Coronary artery (tissue), 2 donors: ENCODE measurements at regions not wholly inside any gene's neighbourhood (a gene's known extent, or its start where the extent isn't known, plus 50 kb on each side); places are given as distances from the start of the nearest gene placed in this dataset.
"Not testable (repeated sequence)": the region's sequence is repeated elsewhere in the genome, so short reads cannot be mapped to it uniquely, and the experiment has no call there.

ENCODE experiments used
- DNase-seq: peaks from one replicate; pipeline ENCODE4 v3.0.0-alpha.2; 2017; ENCODE audit warnings: low spot score
- H3K27ac ChIP-seq, 2 donors: fragments of 200-600 bp; sonication (generic); one replicate each; pipeline ENCODE4 v1.5.1; 2016 to 2019
- H3K4me3 ChIP-seq: fragments of 200-600 bp; sonication (generic); 2 replicates; pipeline ENCODE4 v1.5.1; 2016; ENCODE audit warnings: mild to moderate bottlenecking, moderate library complexity
- TF ChIP-seq, protein P1 (sequence below): fragments of 200-600 bp; sonication (generic); IDR thresholded peaks from one replicate; pipeline ENCODE4 v1.5.1; 2019; ENCODE audit warnings: antibody characterized with exemption

DNA sequence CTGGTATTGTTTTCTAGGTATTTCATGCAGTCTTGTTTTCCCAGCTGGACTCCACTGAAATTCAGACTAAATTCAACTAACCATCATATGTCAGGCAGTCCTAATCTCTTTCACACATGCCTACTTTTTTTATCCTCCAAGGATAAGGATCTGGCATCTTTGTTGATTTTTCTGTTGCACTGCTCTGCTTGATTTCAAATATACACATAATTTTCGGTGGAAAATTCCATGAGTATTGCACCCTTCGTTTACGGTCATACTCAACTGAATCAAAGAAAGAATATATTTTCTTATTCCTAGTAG, 64.8 kb upstream of the UNC93A start:
- TF ChIP-seq, protein P1, sequence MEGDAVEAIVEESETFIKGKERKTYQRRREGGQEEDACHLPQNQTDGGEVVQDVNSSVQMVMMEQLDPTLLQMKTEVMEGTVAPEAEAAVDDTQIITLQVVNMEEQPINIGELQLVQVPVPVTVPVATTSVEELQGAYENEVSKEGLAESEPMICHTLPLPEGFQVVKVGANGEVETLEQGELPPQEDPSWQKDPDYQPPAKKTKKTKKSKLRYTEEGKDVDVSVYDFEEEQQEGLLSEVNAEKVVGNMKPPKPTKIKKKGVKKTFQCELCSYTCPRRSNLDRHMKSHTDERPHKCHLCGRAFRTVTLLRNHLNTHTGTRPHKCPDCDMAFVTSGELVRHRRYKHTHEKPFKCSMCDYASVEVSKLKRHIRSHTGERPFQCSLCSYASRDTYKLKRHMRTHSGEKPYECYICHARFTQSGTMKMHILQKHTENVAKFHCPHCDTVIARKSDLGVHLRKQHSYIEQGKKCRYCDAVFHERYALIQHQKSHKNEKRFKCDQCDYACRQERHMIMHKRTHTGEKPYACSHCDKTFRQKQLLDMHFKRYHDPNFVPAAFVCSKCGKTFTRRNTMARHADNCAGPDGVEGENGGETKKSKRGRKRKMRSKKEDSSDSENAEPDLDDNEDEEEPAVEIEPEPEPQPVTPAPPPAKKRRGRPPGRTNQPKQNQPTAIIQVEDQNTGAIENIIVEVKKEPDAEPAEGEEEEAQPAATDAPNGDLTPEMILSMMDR: no peak
- no peak overlapping the region for H3K27ac ChIP-seq
- no peak for DNase-seq
- H3K4me3 ChIP-seq: no peak overlapping the region

DNA sequence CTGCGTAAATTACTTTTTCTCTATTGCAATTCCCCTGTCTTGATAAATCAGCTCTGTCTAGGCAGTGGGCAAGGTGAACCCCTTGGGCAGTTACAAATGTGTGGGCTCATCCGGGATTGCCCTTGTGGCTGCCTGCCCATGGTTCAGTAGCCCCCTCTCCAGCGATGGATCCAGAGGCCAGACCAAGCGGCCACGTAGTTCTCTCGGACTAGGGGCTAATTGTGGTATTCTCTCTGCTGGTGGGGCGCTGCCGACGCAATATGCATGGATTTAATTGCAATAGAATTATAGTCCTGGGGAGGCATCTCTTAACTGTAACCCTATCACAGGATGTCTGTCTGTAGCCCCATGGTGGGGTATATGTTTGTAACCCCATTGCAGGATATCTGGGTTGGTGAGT, 64.3 kb upstream of the UNC93A start:
- Histone ChIP-seq H3K4me3 (no peak overlapping the region), H3K27ac (no peak overlapping the region)
- no peak for DNase-seq
- TF ChIP-seq, protein P1: no peak

DNA sequence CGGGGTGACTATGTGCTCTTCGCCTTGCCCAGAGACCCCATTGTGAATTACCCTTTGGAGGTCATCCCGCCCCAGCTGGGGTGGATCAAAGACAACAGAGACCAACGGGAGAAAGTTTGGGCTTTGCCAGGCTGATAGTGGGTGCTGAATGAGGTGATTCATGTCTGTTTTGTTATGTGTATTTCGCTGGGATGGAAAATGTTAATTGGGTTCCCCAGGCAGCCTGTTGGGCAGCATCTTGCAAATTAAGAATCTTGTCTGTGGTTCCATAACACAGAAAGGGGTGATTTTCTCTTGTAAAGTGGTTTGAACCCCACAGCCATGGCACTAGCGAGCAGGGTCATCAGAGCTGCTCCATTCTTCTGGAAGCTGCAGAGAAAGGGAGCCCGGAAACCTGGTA, 63.1 kb upstream of the UNC93A start:
- TF ChIP-seq, protein P1: no peak
- no peak for DNase-seq

DNA sequence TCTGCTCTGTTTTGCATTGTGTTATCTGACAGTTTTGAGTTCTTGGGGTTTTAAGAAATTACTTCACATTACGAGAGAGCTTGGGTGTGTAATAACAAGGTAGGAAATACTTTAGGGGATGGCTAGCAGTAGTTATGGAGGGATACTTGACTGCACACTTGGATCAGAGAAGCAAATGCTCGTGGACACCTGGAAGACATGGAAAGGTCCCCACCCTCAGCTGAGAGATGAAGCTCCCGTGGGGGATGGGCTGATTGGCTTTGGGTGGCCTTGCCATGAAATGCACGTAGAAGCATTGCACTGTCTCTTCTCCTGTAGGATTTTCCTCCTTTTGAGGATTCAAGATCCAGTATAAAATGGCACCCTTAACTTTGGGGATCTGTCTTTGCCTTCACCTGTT, 61.5 kb upstream of the UNC93A start:
- TF ChIP-seq, protein P1: no peak
- Histone ChIP-seq H3K27ac (no peak overlapping the region), H3K4me3 (no peak overlapping the region)
- DNase-seq: no peak

More for the DNA sequence above, 63.1 kb upstream of the UNC93A start:
- no peak overlapping the region for H3K27ac ChIP-seq
- no peak overlapping the region for H3K4me3 ChIP-seq

DNA sequence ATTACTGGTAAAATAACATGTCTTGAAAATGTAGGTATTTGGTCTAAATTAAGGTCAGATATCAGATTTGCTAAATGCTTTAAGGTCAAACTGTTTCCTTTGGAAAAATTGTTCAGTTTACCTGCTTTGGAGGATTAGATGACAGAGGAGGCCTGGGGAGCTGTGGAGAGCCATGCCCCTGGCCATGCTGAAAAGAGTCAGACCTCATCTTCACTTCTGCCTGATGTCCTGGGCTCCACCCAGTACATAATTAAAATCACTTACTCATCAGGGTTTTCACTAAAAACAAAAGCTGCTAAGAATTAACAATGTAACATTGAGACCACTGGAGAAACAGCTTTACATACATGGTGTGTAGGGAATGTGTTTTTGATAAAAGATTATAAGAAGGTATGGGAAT, 60.8 kb upstream of the UNC93A start:
- TF ChIP-seq, protein P1: no peak
- no peak overlapping the region for H3K27ac ChIP-seq
- no peak for DNase-seq
- no peak overlapping the region for H3K4me3 ChIP-seq

DNA sequence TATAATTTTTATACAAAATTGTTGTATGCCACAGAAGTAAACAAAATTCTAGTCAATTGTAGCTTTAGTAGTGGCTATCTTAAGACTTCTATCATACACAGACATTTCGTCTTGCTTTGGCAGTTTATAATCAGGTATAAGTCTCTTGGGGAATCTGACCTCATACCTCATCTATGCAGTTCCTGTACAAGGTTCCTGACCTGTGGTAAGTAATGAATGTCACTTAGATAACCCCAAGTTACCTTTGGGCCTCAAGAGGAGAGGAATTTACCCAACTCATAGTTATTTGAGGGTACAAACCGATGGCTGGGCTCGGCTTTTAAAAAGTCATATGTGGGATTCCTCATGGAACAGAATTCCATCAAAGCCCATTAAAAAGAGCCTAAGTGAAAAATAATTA, 58.8 kb upstream of the UNC93A start:
- no peak overlapping the region for H3K4me3 ChIP-seq
- TF ChIP-seq, protein P1: no peak
- no peak for DNase-seq
- H3K27ac ChIP-seq: no peak overlapping the region

DNA sequence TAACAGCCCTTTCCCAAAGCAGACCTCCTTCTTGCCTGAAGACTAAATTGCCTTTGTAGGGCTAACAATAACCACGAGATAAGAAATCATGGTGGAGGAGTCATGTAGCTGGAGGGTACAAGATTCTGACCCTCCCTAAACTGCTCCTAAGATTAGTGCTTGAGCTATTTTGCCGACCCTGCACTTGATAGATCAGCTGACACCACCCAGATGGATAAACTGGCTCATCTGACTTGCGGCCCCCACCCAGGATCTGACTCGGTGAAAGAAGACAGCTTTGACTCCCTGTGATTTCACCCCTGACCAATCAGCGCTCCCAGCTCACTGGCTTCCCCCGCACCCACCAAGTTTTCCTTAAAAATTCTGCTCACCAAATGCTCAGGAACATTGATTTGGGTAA, 57.6 kb upstream of the UNC93A start:
- Histone ChIP-seq H3K27ac (no peak overlapping the region), H3K4me3 (no peak overlapping the region)
- TF ChIP-seq, protein P1: no peak
- no peak for DNase-seq

DNA sequence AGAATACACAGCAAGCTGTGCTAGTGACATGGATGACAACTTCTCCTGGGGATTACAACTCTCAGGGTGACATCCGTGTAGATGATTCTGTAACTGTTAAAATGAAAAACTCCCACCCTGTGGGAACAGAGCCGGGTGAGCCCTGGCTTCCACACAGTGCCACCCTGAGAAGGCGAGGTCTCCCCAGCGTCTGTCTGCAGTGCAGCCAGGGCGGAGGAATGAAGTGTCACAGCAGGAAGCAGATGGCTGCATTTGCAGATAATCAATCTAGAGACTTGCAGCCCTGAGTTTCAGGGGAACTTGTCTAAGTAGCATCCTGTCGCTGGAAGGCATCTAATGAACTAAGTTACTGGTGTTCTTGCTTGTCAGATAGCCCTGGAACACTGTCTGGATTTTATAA, 56.5 kb upstream of the UNC93A start:
- H3K4me3 ChIP-seq, DNase-seq, H3K27ac ChIP-seq: not testable (repeated sequence)
